Fibroblast of lung (primary cell): ENCODE measurements at regions not wholly inside any gene's neighbourhood (a gene's known extent, or its start where the extent isn't known, plus 50 kb on each side); places are given as distances from the start of the nearest gene placed in this dataset.

Source experiments
- EZH2 ChIP-seq: IDR thresholded peaks from 2 replicates; pipeline ENCODE4 v1.5.1; 2012; ENCODE audit warnings: low read length, control low read depth, mild to moderate bottlenecking; ENCODE audit errors: missing control alignments
- TF ChIP-seq, protein P1 (sequence below), 2 donors: IDR thresholded peaks in 1 of 2; conservative IDR thresholded peaks in 1 of 2; 1 replicate in 1 of 2; 2 replicates in 1 of 2; pipeline ENCODE4 v1.5.1; 2011 to 2012; ENCODE audit warnings: low read length in 2 of 2, control low read depth in 1 of 2, inconsistent platforms in 1 of 2, low read depth in 1 of 2, mild to moderate bottlenecking in 1 of 2

DNA sequence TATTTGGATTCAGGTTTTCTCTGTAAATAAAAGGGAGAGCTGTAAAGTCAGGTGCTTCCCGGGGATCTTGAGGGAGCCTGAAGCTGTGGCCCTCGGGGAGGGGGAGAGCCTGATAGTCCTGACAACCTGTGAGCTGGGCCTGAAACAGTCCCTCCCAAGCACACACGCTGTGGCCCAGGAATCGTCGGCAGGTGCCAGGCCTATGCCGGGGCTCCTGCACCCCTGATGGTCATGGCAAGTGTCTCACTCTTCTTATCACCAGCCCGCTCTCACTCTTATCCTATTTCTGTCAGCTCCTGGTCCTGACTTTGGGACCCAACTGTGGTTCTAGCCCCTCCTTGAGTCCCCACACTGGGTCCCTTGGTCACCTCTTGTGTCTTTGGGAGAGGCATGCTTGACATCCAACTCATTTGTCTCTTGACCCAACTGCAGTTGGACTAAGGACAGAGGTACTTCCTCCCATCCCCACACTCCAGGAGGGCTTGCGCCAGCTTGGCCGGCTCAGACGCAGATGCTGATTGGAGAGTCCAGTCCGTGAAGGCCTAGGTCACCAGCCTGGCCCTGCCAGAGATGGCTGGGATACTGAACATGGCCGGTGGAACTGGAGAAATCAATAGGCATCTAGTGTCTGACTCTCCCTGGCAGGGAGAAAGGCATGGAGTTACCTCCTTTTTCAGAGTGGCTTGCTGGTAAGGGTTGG is 170.5 kb upstream of the WSCD1 start:
- TF ChIP-seq, protein P1, sequence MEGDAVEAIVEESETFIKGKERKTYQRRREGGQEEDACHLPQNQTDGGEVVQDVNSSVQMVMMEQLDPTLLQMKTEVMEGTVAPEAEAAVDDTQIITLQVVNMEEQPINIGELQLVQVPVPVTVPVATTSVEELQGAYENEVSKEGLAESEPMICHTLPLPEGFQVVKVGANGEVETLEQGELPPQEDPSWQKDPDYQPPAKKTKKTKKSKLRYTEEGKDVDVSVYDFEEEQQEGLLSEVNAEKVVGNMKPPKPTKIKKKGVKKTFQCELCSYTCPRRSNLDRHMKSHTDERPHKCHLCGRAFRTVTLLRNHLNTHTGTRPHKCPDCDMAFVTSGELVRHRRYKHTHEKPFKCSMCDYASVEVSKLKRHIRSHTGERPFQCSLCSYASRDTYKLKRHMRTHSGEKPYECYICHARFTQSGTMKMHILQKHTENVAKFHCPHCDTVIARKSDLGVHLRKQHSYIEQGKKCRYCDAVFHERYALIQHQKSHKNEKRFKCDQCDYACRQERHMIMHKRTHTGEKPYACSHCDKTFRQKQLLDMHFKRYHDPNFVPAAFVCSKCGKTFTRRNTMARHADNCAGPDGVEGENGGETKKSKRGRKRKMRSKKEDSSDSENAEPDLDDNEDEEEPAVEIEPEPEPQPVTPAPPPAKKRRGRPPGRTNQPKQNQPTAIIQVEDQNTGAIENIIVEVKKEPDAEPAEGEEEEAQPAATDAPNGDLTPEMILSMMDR (conservative IDR thresholded peaks at IDR 0.05 in 1 of 2, IDR thresholded peaks at IDR 0.05 in 1 of 2; ENCODE audit: low read depth in 1 of 2, low read length in 2 of 2): no peak
- TF ChIP-seq EZH2: no peak
